ENCODE measurements at regions not wholly inside any gene's neighbourhood (a gene's known extent, or its start where the extent isn't known, plus 50 kb on each side); places are given as distances from the start of the nearest gene placed in this dataset.

- no peak for TF ChIP-seq CTCF (optimal IDR thresholded peaks at IDR 0.05 in 1 of 3, IDR thresholded peaks at IDR 0.05 in 1 of 3, conservative IDR thresholded peaks at IDR 0.05 in 1 of 3; ENCODE audit: extremely low read depth in 1 of 3, insufficient read depth in 2 of 3, low read length in 3 of 3)
- no peak for TF ChIP-seq EZH2 (IDR thresholded peaks at IDR 0.05; ENCODE audit: low read length)
These were observed 162.2 kb upstream of the FAM78B start for GRCh38 chr1:166328956-166329355.
